GM03348 (cell line): ENCODE measurements at regions not wholly inside any gene's neighbourhood (a gene's known extent, or its start where the extent isn't known, plus 50 kb on each side); places are given as distances from the start of the nearest gene placed in this dataset.

Experiments
- DNase-seq: peaks from one replicate; pipeline ENCODE4 v3.0.0; 2012; ENCODE audit warnings: low spot score

- no peak for DNase-seq
Observed at GRCh38 chr2:111695441-111696007, 188.5 kb downstream of the ANAPC1 start.

- no peak for DNase-seq
Observed at GRCh38 chr2:111696226-111696625, 187.8 kb downstream of the ANAPC1 start.

- no peak for DNase-seq
Observed at GRCh38 chr2:111697560-111697959, 186.4 kb downstream of the ANAPC1 start.

- no peak for DNase-seq
Observed at GRCh38 chr2:111698089-111698488, 185.9 kb downstream of the ANAPC1 start.

- DNase-seq = peak; percentile 96
Observed at GRCh38 chr2:111698743-111699554, 185.0 kb downstream of the ANAPC1 start.

GRCh38 chr2:111701266-111701665 lies 182.7 kb downstream of the ANAPC1 start:
- DNase-seq = no peak

- no peak for DNase-seq
Observed at GRCh38 chr2:111701798-111702118, 182.2 kb downstream of the ANAPC1 start.

- DNase-seq = peak; percentile 85
Observed at GRCh38 chr2:111702119-111702803, 181.7 kb downstream of the ANAPC1 start.

GRCh38 chr2:111702804-111703196 lies 181.2 kb downstream of the ANAPC1 start:
- no peak for DNase-seq

- no peak for DNase-seq
Observed at GRCh38 chr2:111703759-111704158, 180.2 kb downstream of the ANAPC1 start.

- DNase-seq = peak; percentile 65
Observed at GRCh38 chr2:111704246-111704645, 179.7 kb downstream of the ANAPC1 start.

GRCh38 chr2:111705239-111705638 lies 178.8 kb downstream of the ANAPC1 start:
- DNase-seq = no peak

- DNase-seq = peak; percentile 38
Observed at GRCh38 chr2:111705711-111706336, 178.2 kb downstream of the ANAPC1 start.

- no peak for DNase-seq
Observed at GRCh38 chr2:111706481-111707001, 177.5 kb downstream of the ANAPC1 start.

GRCh38 chr2:111707700-111708099 lies 176.3 kb downstream of the ANAPC1 start:
- DNase-seq = no peak

- DNase-seq = no peak
Observed at GRCh38 chr2:111708476-111709180, 175.4 kb downstream of the ANAPC1 start.

- DNase-seq = no peak
Observed at GRCh38 chr2:111709321-111709720, 174.7 kb downstream of the ANAPC1 start.

- no peak for DNase-seq
Observed at GRCh38 chr2:111710085-111710484, 173.9 kb downstream of the ANAPC1 start.

GRCh38 chr2:111710613-111711012 lies 173.4 kb downstream of the ANAPC1 start:
- DNase-seq = no peak

GRCh38 chr2:111711270-111711669 lies 172.7 kb downstream of the ANAPC1 start:
- DNase-seq = no peak

- DNase-seq = no peak
Observed at GRCh38 chr2:111712361-111712760, 171.6 kb downstream of the ANAPC1 start.

GRCh38 chr2:111712940-111713515 lies 171.0 kb downstream of the ANAPC1 start:
- DNase-seq = no peak
